ENCODE measurements at regions not wholly inside any gene's neighbourhood (a gene's known extent, or its start where the extent isn't known, plus 50 kb on each side); places are given as distances from the start of the nearest gene placed in this dataset.

GRCh38 chr2:239669181-239669898 is 268.5 kb upstream of the HDAC4 start:
- Mint-ChIP-seq H3K4me3 (ENCODE audit: low read depth, unreplicated experiment) (no peak overlapping the region), H3K27me3 (ENCODE audit: unreplicated experiment) (peaks cover 78% of the 10 kb centered on the region), H3K9me3 (ENCODE audit: low read depth, unreplicated experiment) (no peaks in the 10 kb centered on the region), H3K27ac (ENCODE audit: unreplicated experiment) (no peak overlapping the region), H3K4me1 (ENCODE audit: low read depth, unreplicated experiment) (no peaks in the 10 kb centered on the region), H3K36me3 (ENCODE audit: insufficient read depth, unreplicated experiment) (no peaks in the 10 kb centered on the region)
- intact Hi-C loops (cut with micrococcal nuclease; ENCODE audit: unreplicated experiment), result no loop called here
- no peak for DNase-seq
- no peak for TF ChIP-seq CTCF (IDR thresholded peaks at IDR 0.05; ENCODE audit: unreplicated experiment)
- no TSS peak for BruUV-seq (replicated peaks)
- CTCF ChIA-PET, result no interaction called here

- no TSS peak for BruUV-seq (replicated peaks)
- no peak for TF ChIP-seq CTCF (IDR thresholded peaks at IDR 0.05; ENCODE audit: unreplicated experiment)
- Mint-ChIP-seq H3K27ac (ENCODE audit: unreplicated experiment) (no peak overlapping the region), H3K27me3 (ENCODE audit: unreplicated experiment) (peaks cover 78% of the 10 kb centered on the region), H3K36me3 (ENCODE audit: insufficient read depth, unreplicated experiment) (no peaks in the 10 kb centered on the region), H3K4me3 (ENCODE audit: low read depth, unreplicated experiment) (no peak overlapping the region), H3K9me3 (ENCODE audit: low read depth, unreplicated experiment) (no peaks in the 10 kb centered on the region), H3K4me1 (ENCODE audit: low read depth, unreplicated experiment) (no peaks in the 10 kb centered on the region)
- intact Hi-C loops (cut with micrococcal nuclease; ENCODE audit: unreplicated experiment), result no loop called here
- no peak for DNase-seq
- CTCF ChIA-PET, result no interaction called here
Observed at GRCh38 chr2:239668651-239669050, 267.8 kb upstream of the HDAC4 start.

GRCh38 chr2:239668042-239668441 is 267.2 kb upstream of the HDAC4 start:
- no peak for DNase-seq
- H3K36me3 Mint-ChIP-seq (ENCODE audit: insufficient read depth, unreplicated experiment), result no peaks in the 10 kb centered on the region
- no peak overlapping the region for H3K4me3 Mint-ChIP-seq (ENCODE audit: low read depth, unreplicated experiment)
- H3K27me3 Mint-ChIP-seq (ENCODE audit: unreplicated experiment), result peaks cover 82% of the 10 kb centered on the region
- no peaks in the 10 kb centered on the region for H3K4me1 Mint-ChIP-seq (ENCODE audit: low read depth, unreplicated experiment)
- BruUV-seq (replicated peaks), result no TSS peak
- TF ChIP-seq CTCF (IDR thresholded peaks at IDR 0.05; ENCODE audit: unreplicated experiment), result no peak
- H3K27ac Mint-ChIP-seq (ENCODE audit: unreplicated experiment), result no peak overlapping the region
- CTCF ChIA-PET, result no interaction called here
- intact Hi-C loops (cut with micrococcal nuclease; ENCODE audit: unreplicated experiment), result no loop called here
- H3K9me3 Mint-ChIP-seq (ENCODE audit: low read depth, unreplicated experiment), result no peaks in the 10 kb centered on the region

- H3K27ac Mint-ChIP-seq (ENCODE audit: unreplicated experiment), result no peak overlapping the region
- H3K4me3 Mint-ChIP-seq (ENCODE audit: low read depth, unreplicated experiment), result no peak overlapping the region
- CTCF ChIA-PET, result interaction anchor here (0.6 kb wide), 1 partner anchor 147 kb away, joined by 8 read pairs; no protein-coding TSS in a partner anchor
- intact Hi-C loops (cut with micrococcal nuclease; ENCODE audit: unreplicated experiment), result no loop called here
- H3K4me1 Mint-ChIP-seq (ENCODE audit: low read depth, unreplicated experiment), result no peaks in the 10 kb centered on the region
- BruUV-seq (replicated peaks), result no TSS peak
- peaks cover 87% of the 10 kb centered on the region for H3K27me3 Mint-ChIP-seq (ENCODE audit: unreplicated experiment)
- no peak for TF ChIP-seq CTCF (IDR thresholded peaks at IDR 0.05; ENCODE audit: unreplicated experiment)
- H3K9me3 Mint-ChIP-seq (ENCODE audit: low read depth, unreplicated experiment), result no peaks in the 10 kb centered on the region
- H3K36me3 Mint-ChIP-seq (ENCODE audit: insufficient read depth, unreplicated experiment), result no peaks in the 10 kb centered on the region
- no peak for DNase-seq
Observed at GRCh38 chr2:239667431-239667985, 266.7 kb upstream of the HDAC4 start.
